Upper lobe of left lung (tissue), 4 donors: ENCODE measurements at regions not wholly inside any gene's neighbourhood (a gene's known extent, or its start where the extent isn't known, plus 50 kb on each side); places are given as distances from the start of the nearest gene placed in this dataset.

ENCODE experiments used
- CTCF ChIP-seq, 6 experiments: fragments of 450-650 bp in 4 of 6; fragments of 200-600 bp in 2 of 6; sonication (generic) in 2 of 6; IDR thresholded peaks; one replicate each; pipeline ENCODE4 v1.5.1; 2016 to 2019; ENCODE audit warnings: antibody characterized with exemption in 6 of 6
- EP300 ChIP-seq, 4 donors: sonication (generic); formaldehyde crosslinking; IDR thresholded peaks; one replicate each; pipeline ENCODE4 v1.5.1; 2017; ENCODE audit warnings: antibody characterized with exemption in 4 of 4, control low read depth in 2 of 4

- TF ChIP-seq CTCF (IDR thresholded peaks at IDR 0.05) (no peak), EP300 (IDR thresholded peaks at IDR 0.05) (no peak)
Measured at GRCh38 chrX:116009861-116010710, 160.5 kb upstream of the AGTR2 start.
